HUES64 (cell line): ENCODE measurements at regions not wholly inside any gene's neighbourhood (a gene's known extent, or its start where the extent isn't known, plus 50 kb on each side); places are given as distances from the start of the nearest gene placed in this dataset.
"Not testable (repeated sequence)": the region's sequence is repeated elsewhere in the genome, so short reads cannot be mapped to it uniquely, and the experiment has no call there.

ENCODE experiments used
- H3K27ac ChIP-seq: 2 replicates; pipeline ENCODE4 v1.7.0; 2013; ENCODE audit warnings: low read depth, low read length, inconsistent platforms
- H3K27me3 ChIP-seq: 2 replicates; pipeline ENCODE4 v1.6.1; 2013; ENCODE audit warnings: mild to moderate bottlenecking, low read length; ENCODE audit not compliant: insufficient read depth
- H3K36me3 ChIP-seq: 2 replicates; pipeline ENCODE4 v1.6.1; 2013; ENCODE audit warnings: mild to moderate bottlenecking, low read length; ENCODE audit not compliant: insufficient read depth
- H3K4me1 ChIP-seq: 2 replicates; pipeline ENCODE4 v1.6.1; 2013; ENCODE audit warnings: mild to moderate bottlenecking, low read length, moderate library complexity; ENCODE audit not compliant: insufficient read depth
- H3K4me3 ChIP-seq: 2 replicates; pipeline ENCODE4 v1.5.1; 2013; ENCODE audit warnings: mild to moderate bottlenecking, low read length, moderate library complexity
- H3K9ac ChIP-seq: 2 replicates; pipeline ENCODE4 v1.6.1; 2013; ENCODE audit warnings: mild to moderate bottlenecking, low read depth, low read length
- H3K9me3 ChIP-seq: 2 replicates; pipeline ENCODE4 v1.6.1; 2013; ENCODE audit warnings: low read depth, low read length; ENCODE audit not compliant: insufficient read depth
- WGBS: fragments of 150-250, 120-280 bp; methylation state at CpG from one replicate; pipeline ENCODE4 v1.1.7; 2013; ENCODE audit warnings: missing lambda C conversion rate; 5-methylcytosine and 5-hydroxymethylcytosine counted together

- Histone ChIP-seq H3K27me3 (no peaks in the 10 kb centered on the region), H3K4me3 (no peak overlapping the region), H3K27ac (no peak overlapping the region), H3K9me3 (no peaks in the 10 kb centered on the region), H3K9ac (no peak overlapping the region), H3K36me3 (no peaks in the 10 kb centered on the region), H3K4me1 (no peaks in the 10 kb centered on the region)
- WGBS, result 71% methylated on average over 4 of the region's 4 CpGs
These were observed 1035.6 kb downstream of the PCDH7 start for GRCh38 chr4:31755751-31756150.

- no peaks in the 10 kb centered on the region for H3K36me3 ChIP-seq
- no peak overlapping the region for H3K27ac ChIP-seq
- no peak overlapping the region for H3K9ac ChIP-seq
- H3K9me3 ChIP-seq, result no peaks in the 10 kb centered on the region
- no peak overlapping the region for H3K4me3 ChIP-seq
- H3K4me1 ChIP-seq, result peaks cover 16% of the 10 kb centered on the region
- no peaks in the 10 kb centered on the region for H3K27me3 ChIP-seq
These were observed 1048.6 kb downstream of the PCDH7 start for GRCh38 chr4:31768756-31769155.

- H3K9me3 ChIP-seq, result no peaks in the 10 kb centered on the region
- peaks cover 3% of the 10 kb centered on the region; the same call in 1 of the 2 replicates for H3K4me1 ChIP-seq
- H3K4me3 ChIP-seq, result no peak overlapping the region
- H3K27me3 ChIP-seq, result no peaks in the 10 kb centered on the region
- H3K9ac ChIP-seq, result no peak overlapping the region
- WGBS, result 91% methylated on average over 2 of the region's 2 CpGs
- no peaks in the 10 kb centered on the region for H3K36me3 ChIP-seq
- H3K27ac ChIP-seq, result no peak overlapping the region
These were observed 1063.1 kb downstream of the PCDH7 start for GRCh38 chr4:31783311-31783710.

- WGBS, result 100% methylated on average over 1 of the region's 2 CpGs
- H3K27ac ChIP-seq, result no peak overlapping the region
- no peaks in the 10 kb centered on the region for H3K36me3 ChIP-seq
- H3K4me1 ChIP-seq, result peaks cover 13% of the 10 kb centered on the region; the same call in 1 of the 2 replicates
- no peaks in the 10 kb centered on the region for H3K27me3 ChIP-seq
- H3K9me3 ChIP-seq, result no peaks in the 10 kb centered on the region
- no peak overlapping the region for H3K4me3 ChIP-seq
- H3K9ac ChIP-seq, result no peak overlapping the region
These were observed 1064.4 kb downstream of the PCDH7 start for GRCh38 chr4:31784558-31784957.

GRCh38 chr4:31787701-31788100 lies 1067.5 kb downstream of the PCDH7 start:
- no peaks in the 10 kb centered on the region for H3K36me3 ChIP-seq
- no peak overlapping the region for H3K9ac ChIP-seq
- no peak overlapping the region; the same call in 1 of the 2 replicates for H3K27ac ChIP-seq
- H3K4me1 ChIP-seq, result peaks cover 13% of the 10 kb centered on the region; the same call in 1 of the 2 replicates
- WGBS, result 83% methylated on average over 1 of the region's 1 CpG
- no peaks in the 10 kb centered on the region for H3K9me3 ChIP-seq
- H3K4me3 ChIP-seq, result no peak overlapping the region
- no peaks in the 10 kb centered on the region for H3K27me3 ChIP-seq

GRCh38 chr4:31788676-31789075 lies 1068.5 kb downstream of the PCDH7 start:
- Histone ChIP-seq H3K27ac (no peak overlapping the region), H3K36me3 (no peaks in the 10 kb centered on the region), H3K4me3 (no peak overlapping the region), H3K4me1 (peaks cover 18% of the 10 kb centered on the region), H3K9ac (no peak overlapping the region), H3K27me3 (no peaks in the 10 kb centered on the region), H3K9me3 (no peaks in the 10 kb centered on the region)
- WGBS, result 53% methylated on average over 2 of the region's 2 CpGs

- H3K9me3 ChIP-seq, result no peaks in the 10 kb centered on the region
- H3K27ac ChIP-seq, result no peak overlapping the region
- no peaks in the 10 kb centered on the region for H3K27me3 ChIP-seq
- H3K9ac ChIP-seq, result no peak overlapping the region
- WGBS, result 100% methylated on average over 1 of the region's 1 CpG
- H3K4me3 ChIP-seq, result no peak overlapping the region
- H3K36me3 ChIP-seq, result no peaks in the 10 kb centered on the region
- peaks cover 20% of the 10 kb centered on the region for H3K4me1 ChIP-seq
These were observed 1071.5 kb downstream of the PCDH7 start for GRCh38 chr4:31791666-31792065.

GRCh38 chr4:31793907-31794306 lies 1073.7 kb downstream of the PCDH7 start:
- Histone ChIP-seq H3K9ac (no peak overlapping the region), H3K36me3 (no peaks in the 10 kb centered on the region), H3K4me1 (peaks cover 12% of the 10 kb centered on the region), H3K27ac (no peak overlapping the region), H3K27me3 (no peaks in the 10 kb centered on the region), H3K4me3 (no peak overlapping the region), H3K9me3 (no peaks in the 10 kb centered on the region)
- WGBS, result no CpG with 5 or more reads among the region's 4 CpGs

GRCh38 chr4:31797052-31797451 lies 1076.9 kb downstream of the PCDH7 start:
- H3K27ac ChIP-seq, H3K9me3 ChIP-seq, H3K9ac ChIP-seq, H3K4me1 ChIP-seq, H3K36me3 ChIP-seq, H3K4me3 ChIP-seq, H3K27me3 ChIP-seq: not testable (repeated sequence)
- WGBS, result 96% methylated on average over 1 of the region's 1 CpG

GRCh38 chr4:31803526-31804195 lies 1083.5 kb downstream of the PCDH7 start:
- no peaks in the 10 kb centered on the region for H3K4me1 ChIP-seq
- H3K27ac ChIP-seq, result no peak overlapping the region
- H3K9ac ChIP-seq, result no peak overlapping the region
- no peak overlapping the region for H3K4me3 ChIP-seq
- WGBS, result 89% methylated on average over 2 of the region's 3 CpGs
- no peaks in the 10 kb centered on the region for H3K27me3 ChIP-seq
- no peaks in the 10 kb centered on the region for H3K36me3 ChIP-seq
- H3K9me3 ChIP-seq, result no peaks in the 10 kb centered on the region

- H3K27ac ChIP-seq, result no peak overlapping the region
- 96% methylated on average over 1 of the region's 2 CpGs for WGBS
- no peak overlapping the region for H3K9ac ChIP-seq
- no peak overlapping the region for H3K4me3 ChIP-seq
- H3K9me3 ChIP-seq, result no peaks in the 10 kb centered on the region
- no peaks in the 10 kb centered on the region for H3K27me3 ChIP-seq
- H3K4me1 ChIP-seq, result no peaks in the 10 kb centered on the region
- H3K36me3 ChIP-seq, result no peaks in the 10 kb centered on the region
These were observed 1086.9 kb downstream of the PCDH7 start for GRCh38 chr4:31807036-31807435.

GRCh38 chr4:31844350-31844749 lies 1124.2 kb downstream of the PCDH7 start:
- no peak overlapping the region for H3K27ac ChIP-seq
- 0 out of 2 replicates have a peak, but pooled peaks cover 3% of the 10 kb centered on the region for H3K9me3 ChIP-seq
- H3K4me3 ChIP-seq, result no peak overlapping the region
- H3K27me3 ChIP-seq, result no peaks in the 10 kb centered on the region
- H3K4me1 ChIP-seq, result no peaks in the 10 kb centered on the region
- WGBS, result no CpG with 5 or more reads among the region's 1 CpG
- no peak overlapping the region for H3K9ac ChIP-seq
- no peaks in the 10 kb centered on the region for H3K36me3 ChIP-seq
